HepG2 (cell line): ENCODE measurements at regions not wholly inside any gene's neighbourhood (a gene's known extent, or its start where the extent isn't known, plus 50 kb on each side); places are given as distances from the start of the nearest gene placed in this dataset.

ENCODE experiments used
- ATAC-seq: fragments of 200-7000 bp; cut with Tn5 transposase; 3 replicates; pipeline ENCODE4 v1.9.1; 2020; ENCODE audit warnings: mild to moderate bottlenecking, moderate library complexity
- BruUV-seq: library from RNA; stranded (reverse); fragments of 400-500 nt; replicated peaks from 2 replicates; lab custom pipeline; 2021; lab: Mats Ljungman, UMichigan
- CTCF ChIA-PET: fragments of 300-600 bp; formaldehyde crosslinking; extraction: SDS; loops from one replicate; lab custom pipeline; 2021; ENCODE audit warnings: low total read pairs, inconsistent platforms, low intra/inter-chr PET ratio; lab: Yijun Ruan, JAX
- POLR2A ChIA-PET: fragments of 350-600 bp; sonication (Branson Sonifier 250); formaldehyde crosslinking; loops from one replicate; lab custom pipeline; 2020; ENCODE audit warnings: antibody characterized with exemption, inconsistent platforms; lab: Yijun Ruan, JAX
- DNase-seq: peaks from one replicate; pipeline ENCODE4 v3.0.0-alpha.2; 2015; ENCODE audit warnings: low spot score
- FAIRE-seq: peaks from 3 replicates; lab custom pipeline; 2011; peaks lifted over from hg19 to GRCh38; lab: Jason Lieb, UNC
- H2AFZ ChIP-seq: one replicate; pipeline ENCODE4 v1.6.1; 2011; ENCODE audit warnings: low read length, inconsistent platforms
- H3K27ac ChIP-seq: fragments of 300-600 bp; 3 replicates; pipeline ENCODE4 v1.8.0; 2011; ENCODE audit warnings: mixed run types, mild to moderate bottlenecking, mixed read lengths, low read length, inconsistent platforms; ENCODE audit not compliant: insufficient read depth; ENCODE audit errors: extremely low read length
- H3K27me3 ChIP-seq, 2 experiments: fragments of 200-600 bp in 1 of 2; 2 replicates in 1 of 2; 3 replicates in 1 of 2; pipeline versions ENCODE4 v1.6.0 to v1.8.0; 2011; ENCODE audit warnings: low read length in 2 of 2, mild to moderate bottlenecking in 2 of 2, moderate library complexity in 2 of 2, inconsistent platforms in 1 of 2; ENCODE audit not compliant: insufficient read depth in 2 of 2, control insufficient read depth in 1 of 2
- H3K36me3 ChIP-seq, 2 experiments: fragments of 200-600 bp in 1 of 2; replicated peaks in 1 of 2; 2 replicates in 1 of 2; 3 replicates in 1 of 2; pipeline versions ENCODE4 v1.5.1 to v1.8.0; 2011; ENCODE audit warnings: low read length in 2 of 2, inconsistent platforms in 1 of 2; ENCODE audit not compliant: insufficient read depth in 2 of 2, control insufficient read depth in 1 of 2
- H3K4me1 ChIP-seq: 2 replicates; pipeline ENCODE4 v1.5.1; 2012; ENCODE audit warnings: low read length, inconsistent platforms; ENCODE audit not compliant: insufficient read depth
- H3K4me2 ChIP-seq: 2 replicates; pipeline ENCODE4 v1.6.0; 2011; ENCODE audit warnings: low read depth, low read length, inconsistent platforms
- H3K4me3 ChIP-seq, 3 experiments: fragments of 200-600 bp in 1 of 3; sonication (generic), shearing (Covaris generic) in 1 of 3; replicated peaks in 1 of 3; 2 replicates each; pipeline ENCODE4 v1.5.1; 2011 to 2016; ENCODE audit warnings: low read length in 3 of 3, inconsistent platforms in 2 of 3, low read depth in 2 of 3, mild to moderate bottlenecking in 2 of 3, control low read depth in 1 of 3, mixed read lengths in 1 of 3; ENCODE audit not compliant: insufficient read depth in 1 of 3
- H3K79me2 ChIP-seq: one replicate; pipeline ENCODE4 v1.6.1; 2011; ENCODE audit warnings: low read length, inconsistent platforms; ENCODE audit not compliant: insufficient read depth
- H3K9ac ChIP-seq: 2 replicates; pipeline ENCODE4 v1.6.0; 2011; ENCODE audit warnings: mild to moderate bottlenecking, low read depth, low read length, inconsistent platforms; ENCODE audit not compliant: insufficient read depth
- H3K9me3 ChIP-seq: 2 replicates; pipeline ENCODE4 v1.5.1; 2012; ENCODE audit warnings: mild to moderate bottlenecking, low read length
- H4K20me1 ChIP-seq: 2 replicates; pipeline ENCODE4 v1.6.0; 2011; ENCODE audit warnings: inconsistent platforms, mild to moderate bottlenecking, low read length, moderate library complexity; ENCODE audit not compliant: insufficient read depth
- ATF1 ChIP-seq: IDR thresholded peaks from 2 replicates; pipeline ENCODE4 v1.6.1; 2016; ENCODE audit warnings: mild to moderate bottlenecking, control low read depth
- IRX3 ChIP-seq: sonication (generic); formaldehyde crosslinking; IDR thresholded peaks from 2 replicates; pipeline ENCODE4 v1.8.1; 2023; ENCODE audit warnings: mild to moderate bottlenecking, low read depth, missing genetic modification reagents, borderline replicate concordance
- ZFYVE20 ChIP-seq: sonication (generic); formaldehyde crosslinking; IDR thresholded peaks from 2 replicates; pipeline ENCODE4 v1.8.0; 2023; ENCODE audit warnings: low read depth, mild to moderate bottlenecking, moderate library complexity, missing genetic modification reagents, borderline replicate concordance
- ZNF207 ChIP-seq: fragments of 450-650 bp; IDR thresholded peaks from 2 replicates; pipeline ENCODE4 v1.6.1; 2016; ENCODE audit warnings: antibody characterized with exemption, borderline replicate concordance
- ZNF567 ChIP-seq: sonication (generic); formaldehyde crosslinking; IDR thresholded peaks from 2 replicates; pipeline ENCODE4 v1.8.1; 2023; ENCODE audit warnings: mild to moderate bottlenecking, missing genetic modification reagents, borderline replicate concordance
- ZNF570 ChIP-seq: sonication (generic); formaldehyde crosslinking; IDR thresholded peaks from 2 replicates; pipeline ENCODE4 v1.4.0; 2020; ENCODE audit warnings: mild to moderate bottlenecking, missing genetic modification reagents, borderline replicate concordance
- ZNF678 ChIP-seq: sonication (generic); formaldehyde crosslinking; IDR thresholded peaks from 2 replicates; pipeline ENCODE4 v1.4.0; 2020; ENCODE audit warnings: mild to moderate bottlenecking, missing genetic modification reagents
- WGBS: methylation state at CpG from one replicate; pipeline ENCODE4 v1.1.6; 2017; ENCODE audit warnings: low lambda C conversion rate; 5-methylcytosine and 5-hydroxymethylcytosine counted together
- in situ Hi-C: cut with HindIII; loops from 2 replicates; pipeline ENCODE4 v1.10.0; 2017; ENCODE audit warnings: low pct_unique_long_range_greater_than_20kb; ENCODE audit not compliant: extremely low pct_ligation_motif_present
- intact Hi-C: fragments of 100-400 bp; cut with micrococcal nuclease; formaldehyde crosslinking; loops from one replicate; pipeline ENCODE4 v1.10.0; 2022; ENCODE audit not compliant: unreplicated experiment

GRCh38 chr5:67817652-67818051, 397.9 kb upstream of the PIK3R1 start:
- POLR2A ChIA-PET, result no interaction called here
- no TSS peak for BruUV-seq
- H3K9ac ChIP-seq, result no peak overlapping the region
- H3K4me3 ChIP-seq, result no peak overlapping the region
- DNase-seq, result no peak
- intact Hi-C loops, result loop anchor here (5.0 kb wide), 1 partner anchor 45 kb away; no protein-coding TSS in a partner anchor
- TF ChIP-seq ZNF570 (no peak), ZNF567 (CRISPR knock-in tag) (no peak), ZFYVE20 (CRISPR knock-in tag) (no peak), IRX3 (no peak), ZNF678 (CRISPR knock-in tag) (no peak)
- TF ChIP-seq, all 625 proteins: peak for 0
- Histone ChIP-seq H3K9me3 (no peaks in the 10 kb centered on the region), H3K36me3 (no peaks in the 10 kb centered on the region), H3K79me2 (no peaks in the 10 kb centered on the region), H3K27ac (no peak overlapping the region), H3K4me2 (no peak overlapping the region), H4K20me1 (no peaks in the 10 kb centered on the region), H3K27me3 (no peaks in the 10 kb centered on the region), H2AFZ (no peak overlapping the region), H3K4me1 (peaks cover 29% of the 10 kb centered on the region)
- FAIRE-seq (no peak), ATAC-seq (no peak)
- CTCF ChIA-PET, result no interaction called here
- WGBS, result 95% methylated on average over 11 of the region's 14 CpGs
- in situ Hi-C loops, result no loop called here

- Histone ChIP-seq H3K79me2 (no peaks in the 10 kb centered on the region), H3K27ac (peak overlapping the region; percentile 62), H3K4me2 (peak overlapping the region; percentile 65), H4K20me1 (no peaks in the 10 kb centered on the region), H2AFZ (no peak overlapping the region), H3K4me3 (no peak overlapping the region; a peak in 1 of 6 replicates), H3K4me1 (peaks cover 29% of the 10 kb centered on the region), H3K9me3 (no peaks in the 10 kb centered on the region), H3K36me3 (no peaks in the 10 kb centered on the region), H3K9ac (no peak overlapping the region), H3K27me3 (no peaks in the 10 kb centered on the region)
- 0 out of 2 replicates have a peak, but pooled peaks have one; percentile 9 for TF ChIP-seq ATF1
- no peak for TF ChIP-seq ZNF207
- ChIA-PET POLR2A (interaction anchor here (0.6 kb wide), 1 partner anchor 46 kb away, joined by 3 read pairs; no protein-coding TSS in a partner anchor), CTCF (no interaction called here)
- BruUV-seq, result no TSS peak
- DNase-seq, result no peak
- in situ Hi-C loops (no loop called here), intact Hi-C loops (loop anchor here (5.0 kb wide), 1 partner anchor 44 kb away; no protein-coding TSS in a partner anchor)
- no peak for FAIRE-seq
- ATAC-seq, result peak; percentile 20; the same call in 1 of the 3 replicates
These were observed 399.1 kb upstream of the PIK3R1 start for GRCh38 chr5:67816456-67816855.
